Mammary epithelial cell (primary cell): ENCODE measurements at regions not wholly inside any gene's neighbourhood (a gene's known extent, or its start where the extent isn't known, plus 50 kb on each side); places are given as distances from the start of the nearest gene placed in this dataset.

Experiments used
- EZH2 ChIP-seq: IDR thresholded peaks from 2 replicates; pipeline ENCODE4 v1.6.1; 2012; ENCODE audit warnings: low read length, inconsistent platforms, borderline replicate concordance
- TF ChIP-seq, protein P1 (sequence below), 2 donors: IDR thresholded peaks in 1 of 2; conservative IDR thresholded peaks in 1 of 2; 2 replicates each; pipeline ENCODE4 v1.5.1; 2011 to 2012; ENCODE audit warnings: inconsistent platforms in 2 of 2, low read length in 2 of 2, mild to moderate bottlenecking in 2 of 2, control low read depth in 1 of 2, low read depth in 1 of 2; ENCODE audit not compliant: insufficient read depth in 1 of 2; ENCODE audit errors: extremely low read depth in 1 of 2

- no peak for TF ChIP-seq EZH2
- TF ChIP-seq, protein P1, sequence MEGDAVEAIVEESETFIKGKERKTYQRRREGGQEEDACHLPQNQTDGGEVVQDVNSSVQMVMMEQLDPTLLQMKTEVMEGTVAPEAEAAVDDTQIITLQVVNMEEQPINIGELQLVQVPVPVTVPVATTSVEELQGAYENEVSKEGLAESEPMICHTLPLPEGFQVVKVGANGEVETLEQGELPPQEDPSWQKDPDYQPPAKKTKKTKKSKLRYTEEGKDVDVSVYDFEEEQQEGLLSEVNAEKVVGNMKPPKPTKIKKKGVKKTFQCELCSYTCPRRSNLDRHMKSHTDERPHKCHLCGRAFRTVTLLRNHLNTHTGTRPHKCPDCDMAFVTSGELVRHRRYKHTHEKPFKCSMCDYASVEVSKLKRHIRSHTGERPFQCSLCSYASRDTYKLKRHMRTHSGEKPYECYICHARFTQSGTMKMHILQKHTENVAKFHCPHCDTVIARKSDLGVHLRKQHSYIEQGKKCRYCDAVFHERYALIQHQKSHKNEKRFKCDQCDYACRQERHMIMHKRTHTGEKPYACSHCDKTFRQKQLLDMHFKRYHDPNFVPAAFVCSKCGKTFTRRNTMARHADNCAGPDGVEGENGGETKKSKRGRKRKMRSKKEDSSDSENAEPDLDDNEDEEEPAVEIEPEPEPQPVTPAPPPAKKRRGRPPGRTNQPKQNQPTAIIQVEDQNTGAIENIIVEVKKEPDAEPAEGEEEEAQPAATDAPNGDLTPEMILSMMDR (conservative IDR thresholded peaks at IDR 0.05 in 1 of 2, IDR thresholded peaks at IDR 0.05 in 1 of 2; ENCODE audit: extremely low read depth in 1 of 2, insufficient read depth in 1 of 2, low read depth in 1 of 2, low read length in 2 of 2), result no peak
Measured at GRCh38 chr12:42003031-42003430, 141.6 kb downstream of the GXYLT1 start.
